ENCODE measurements at regions not wholly inside any gene's neighbourhood (a gene's known extent, or its start where the extent isn't known, plus 50 kb on each side); places are given as distances from the start of the nearest gene placed in this dataset.

DNA sequence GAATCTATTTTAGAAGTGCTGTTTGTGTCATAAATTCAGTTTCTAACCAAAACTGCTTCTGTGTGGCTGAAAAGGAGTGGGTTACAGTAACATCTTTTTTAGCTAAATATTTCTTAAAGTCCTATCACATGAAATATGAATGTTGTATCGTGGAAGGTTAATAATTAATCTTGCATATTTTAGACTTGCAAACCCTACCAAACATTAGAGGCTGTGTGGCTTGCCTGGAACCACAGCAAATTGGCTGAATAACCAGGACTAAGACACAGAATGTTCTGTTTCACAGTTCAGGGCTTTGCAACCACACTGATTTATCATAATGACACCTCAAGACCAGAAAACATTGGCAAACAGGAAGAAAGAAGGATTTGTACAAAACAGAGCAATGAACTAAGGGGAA is 208.9 kb upstream of the CNTNAP5 start:
- DNase-seq (ENCODE audit: low read depth), result no peak
- TF ChIP-seq, protein P1, sequence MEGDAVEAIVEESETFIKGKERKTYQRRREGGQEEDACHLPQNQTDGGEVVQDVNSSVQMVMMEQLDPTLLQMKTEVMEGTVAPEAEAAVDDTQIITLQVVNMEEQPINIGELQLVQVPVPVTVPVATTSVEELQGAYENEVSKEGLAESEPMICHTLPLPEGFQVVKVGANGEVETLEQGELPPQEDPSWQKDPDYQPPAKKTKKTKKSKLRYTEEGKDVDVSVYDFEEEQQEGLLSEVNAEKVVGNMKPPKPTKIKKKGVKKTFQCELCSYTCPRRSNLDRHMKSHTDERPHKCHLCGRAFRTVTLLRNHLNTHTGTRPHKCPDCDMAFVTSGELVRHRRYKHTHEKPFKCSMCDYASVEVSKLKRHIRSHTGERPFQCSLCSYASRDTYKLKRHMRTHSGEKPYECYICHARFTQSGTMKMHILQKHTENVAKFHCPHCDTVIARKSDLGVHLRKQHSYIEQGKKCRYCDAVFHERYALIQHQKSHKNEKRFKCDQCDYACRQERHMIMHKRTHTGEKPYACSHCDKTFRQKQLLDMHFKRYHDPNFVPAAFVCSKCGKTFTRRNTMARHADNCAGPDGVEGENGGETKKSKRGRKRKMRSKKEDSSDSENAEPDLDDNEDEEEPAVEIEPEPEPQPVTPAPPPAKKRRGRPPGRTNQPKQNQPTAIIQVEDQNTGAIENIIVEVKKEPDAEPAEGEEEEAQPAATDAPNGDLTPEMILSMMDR (conservative IDR thresholded peaks at IDR 0.05; ENCODE audit: low read depth, low read length), result no peak
- H3K4me3 ChIP-seq (ENCODE audit: low read length), result no peak overlapping the region

GRCh38 chr2:123816928-123817327 is 208.2 kb upstream of the CNTNAP5 start:
- TF ChIP-seq, protein P1 (conservative IDR thresholded peaks at IDR 0.05; ENCODE audit: low read depth, low read length), result no peak
- no peak for DNase-seq (ENCODE audit: low read depth)
- no peak overlapping the region for H3K4me3 ChIP-seq (ENCODE audit: low read length)

- TF ChIP-seq, protein P1 (conservative IDR thresholded peaks at IDR 0.05; ENCODE audit: low read depth, low read length), result no peak
- no peak overlapping the region for H3K4me3 ChIP-seq (ENCODE audit: low read length)
- DNase-seq (ENCODE audit: low read depth), result no peak
Observed at GRCh38 chr2:123826729-123827271, 198.3 kb upstream of the CNTNAP5 start.

- TF ChIP-seq, protein P1 (conservative IDR thresholded peaks at IDR 0.05; ENCODE audit: low read depth, low read length), result no peak
- DNase-seq (ENCODE audit: low read depth), result no peak
- no peak overlapping the region for H3K4me3 ChIP-seq (ENCODE audit: low read length)
Observed at GRCh38 chr2:123839326-123839725, 185.8 kb upstream of the CNTNAP5 start.

DNA sequence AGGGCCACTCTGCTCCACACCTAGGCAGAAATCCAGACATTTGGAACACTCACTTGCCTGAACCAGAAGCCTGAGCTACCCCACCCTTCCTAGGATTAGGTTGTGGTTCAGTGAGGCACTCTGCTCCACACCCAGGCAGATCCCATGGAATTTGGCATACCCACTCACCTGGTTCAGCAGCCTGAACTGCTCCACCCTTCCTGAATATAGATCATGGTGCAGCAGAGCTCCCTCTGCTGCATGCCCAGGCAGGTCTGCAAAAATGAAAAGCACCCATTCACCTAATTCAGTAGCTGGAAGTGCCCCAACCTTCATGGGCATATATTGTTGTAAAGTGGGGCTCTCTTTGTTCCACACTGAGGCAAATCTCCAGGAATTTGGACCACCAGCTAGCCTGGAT is 185.1 kb upstream of the CNTNAP5 start:
- TF ChIP-seq, protein P1 (conservative IDR thresholded peaks at IDR 0.05; ENCODE audit: low read depth, low read length), result no peak
- DNase-seq (ENCODE audit: low read depth), result no peak

GRCh38 chr2:123840574-123840973 is 184.5 kb upstream of the CNTNAP5 start:
- DNase-seq (ENCODE audit: low read depth), result no peak
- TF ChIP-seq, protein P1 (conservative IDR thresholded peaks at IDR 0.05; ENCODE audit: low read depth, low read length), result no peak
- no peak overlapping the region for H3K4me3 ChIP-seq (ENCODE audit: low read length)

More for the DNA sequence above, 185.1 kb upstream of the CNTNAP5 start:
- no peak overlapping the region for H3K4me3 ChIP-seq (ENCODE audit: low read length)

GRCh38 chr2:123851281-123851680 is 173.8 kb upstream of the CNTNAP5 start:
- no peak for DNase-seq (ENCODE audit: low read depth)
- TF ChIP-seq, protein P1 (conservative IDR thresholded peaks at IDR 0.05; ENCODE audit: low read depth, low read length), result no peak
- H3K4me3 ChIP-seq (ENCODE audit: low read length), result no peak overlapping the region
